ENCODE measurements at regions not wholly inside any gene's neighbourhood (a gene's known extent, or its start where the extent isn't known, plus 50 kb on each side); places are given as distances from the start of the nearest gene placed in this dataset.

GRCh38 chr14:86237733-86238132 lies 707.8 kb downstream of the FLRT2 start:
- H3K36me3 ChIP-seq (replicated peaks in 1 of 2), result no peaks in the 10 kb centered on the region
- no peak overlapping the region for H3K4me3 ChIP-seq
- H3K27me3 ChIP-seq, result no peaks in the 10 kb centered on the region
- H3K27ac ChIP-seq, result no peak overlapping the region
- TF ChIP-seq CTCF (IDR thresholded peaks at IDR 0.05) (no peak), POLR2A (IDR thresholded peaks at IDR 0.05) (no peak)
- 70 to 76% (median 72%) methylated on average over 4 of the region's 4 CpGs for WGBS, 4 donors
- peaks cover 0 to 7% (median 0%) of the 10 kb centered on the region in 3 donors for H3K9me3 ChIP-seq (replicated peaks in 1 of 3)
- intact Hi-C loops (cut with DNase I), result no loop called here
- no peak for DNase-seq
- no peaks in the 10 kb centered on the region for H3K4me1 ChIP-seq (replicated peaks in 1 of 2)

DNA sequence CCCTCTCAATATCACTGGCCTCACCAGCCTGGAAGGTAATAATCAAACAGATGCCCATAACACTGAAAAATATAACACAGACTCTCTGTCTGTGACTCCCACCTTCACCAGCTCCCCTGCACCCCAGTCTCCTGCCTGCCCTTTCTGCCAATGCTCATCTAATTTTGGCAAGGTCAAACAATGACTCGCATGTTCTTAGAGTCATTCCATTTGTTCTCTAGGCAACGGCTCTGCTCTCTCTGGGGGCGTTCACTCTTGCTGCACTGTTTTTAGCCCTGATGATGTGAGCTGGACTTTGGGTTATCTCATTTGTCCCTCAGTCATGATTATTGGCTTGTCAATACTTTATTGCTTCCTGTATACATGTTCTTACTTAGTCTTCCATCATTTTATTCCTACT lies 691.8 kb downstream of the FLRT2 start:
- intact Hi-C loops (cut with DNase I), result no loop called here
- Histone ChIP-seq H3K4me1 (replicated peaks in 1 of 2) (no peaks in the 10 kb centered on the region), H3K4me3 (no peak overlapping the region), H3K27ac (no peak overlapping the region), H3K9me3 (replicated peaks in 1 of 3) (no peaks in the 10 kb centered on the region), H3K36me3 (replicated peaks in 1 of 2) (no peaks in the 10 kb centered on the region), H3K27me3 (no peaks in the 10 kb centered on the region)
- TF ChIP-seq CTCF (IDR thresholded peaks at IDR 0.05) (no peak), POLR2A (IDR thresholded peaks at IDR 0.05) (no peak)
- WGBS, 4 donors, result 25 to 52% (median 38%) methylated on average over 3 of the region's 3 CpGs
- DNase-seq, result no peak

- Histone ChIP-seq H3K9me3 (replicated peaks in 1 of 3) (no peaks in the 10 kb centered on the region), H3K4me3 (no peak overlapping the region), H3K4me1 (replicated peaks in 1 of 2) (no peaks in the 10 kb centered on the region), H3K27me3 (no peaks in the 10 kb centered on the region), H3K36me3 (replicated peaks in 1 of 2) (no peaks in the 10 kb centered on the region), H3K27ac (no peak overlapping the region)
- 64 to 79% (median 68%) methylated on average over 3 of the region's 3 CpGs for WGBS, 4 donors
- TF ChIP-seq POLR2A (IDR thresholded peaks at IDR 0.05) (no peak), CTCF (IDR thresholded peaks at IDR 0.05) (no peak)
- DNase-seq, result no peak
- intact Hi-C loops (cut with DNase I), result no loop called here
These were observed 691.1 kb downstream of the FLRT2 start for GRCh38 chr14:86221000-86221399.

DNA sequence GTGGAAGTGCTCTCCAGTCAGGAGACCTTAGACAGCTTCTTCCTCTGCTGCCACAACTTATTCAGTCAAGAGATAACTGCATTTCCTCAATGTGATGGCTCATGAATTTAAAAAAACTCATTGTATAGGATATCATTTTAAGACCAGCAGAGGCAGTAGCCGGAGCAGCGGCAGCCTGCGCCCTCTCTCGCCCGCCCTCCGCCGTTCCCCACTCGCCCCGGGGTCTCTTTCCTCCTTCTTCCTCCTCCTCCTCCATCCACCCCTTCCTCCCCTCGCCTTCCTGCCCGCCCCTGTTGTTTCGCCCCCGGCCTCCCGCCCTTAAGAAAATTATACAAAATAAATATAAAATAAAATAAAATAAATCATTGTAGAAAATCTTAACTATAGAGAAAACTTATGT lies 687.6 kb downstream of the FLRT2 start:
- Histone ChIP-seq H3K27ac (no peak overlapping the region), H3K9me3 (replicated peaks in 1 of 3) (no peaks in the 10 kb centered on the region), H3K27me3 (no peaks in the 10 kb centered on the region), H3K4me3 (no peak overlapping the region), H3K4me1 (replicated peaks in 1 of 2) (no peaks in the 10 kb centered on the region), H3K36me3 (replicated peaks in 1 of 2) (no peaks in the 10 kb centered on the region)
- WGBS, 4 donors, result 67 to 79% (median 77%) methylated on average over 14 of the region's 14 CpGs
- TF ChIP-seq POLR2A (IDR thresholded peaks at IDR 0.05) (no peak), CTCF (IDR thresholded peaks at IDR 0.05) (no peak)
- DNase-seq, result no peak
- intact Hi-C loops (cut with DNase I), result no loop called here

Data from adrenal gland (tissue), 9 donors.